GM23248 (cell line): ENCODE measurements at regions not wholly inside any gene's neighbourhood (a gene's known extent, or its start where the extent isn't known, plus 50 kb on each side); places are given as distances from the start of the nearest gene placed in this dataset.

Source experiments
- EZH2 ChIP-seq: fragments of 200-600 bp; sonication (generic); IDR thresholded peaks from 2 replicates; pipeline ENCODE4 v1.6.1; 2018; ENCODE audit warnings: antibody characterized with exemption, mild to moderate bottlenecking; ENCODE audit not compliant: insufficient read depth, poor library complexity, severe bottlenecking
- EZH2phosphoT487 ChIP-seq: fragments of 200-600 bp; sonication (generic); IDR thresholded peaks from 2 replicates; pipeline ENCODE4 v1.6.1; 2018; ENCODE audit warnings: antibody characterized with exemption, moderate library complexity, mild to moderate bottlenecking, low read depth; ENCODE audit not compliant: insufficient read depth

DNA sequence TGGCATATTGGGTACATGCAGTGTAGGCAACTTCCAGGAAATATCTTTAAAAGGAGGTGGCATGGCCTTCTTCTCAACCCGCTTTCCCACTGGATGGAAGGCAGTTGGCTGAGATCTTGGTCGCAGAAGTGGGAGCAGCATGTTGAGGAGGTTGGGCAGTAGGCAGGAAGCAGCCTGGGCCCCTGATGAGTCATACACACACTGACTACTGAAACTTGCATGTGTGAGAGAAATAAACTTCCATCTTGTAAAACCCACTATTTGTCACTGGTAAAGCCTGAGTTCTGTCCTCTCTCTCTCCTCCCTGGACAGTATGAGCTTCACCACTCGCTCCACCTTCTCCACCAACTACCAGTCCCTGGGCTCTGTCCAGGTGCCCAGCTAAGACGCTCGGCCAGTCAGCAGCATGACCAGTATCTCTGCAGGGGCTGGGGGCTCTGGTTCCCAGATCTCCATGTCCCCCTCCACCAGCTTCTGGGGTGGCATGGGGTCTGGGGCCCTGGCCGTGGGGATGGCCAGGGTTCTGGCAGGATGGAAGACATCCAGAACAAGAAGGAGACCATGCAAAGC lies 233.8 kb upstream of the SPRED2 start:
- TF ChIP-seq EZH2phosphoT487 = no peak
- TF ChIP-seq EZH2 = no peak
